Thymus (tissue), 11 donors: ENCODE measurements at regions not wholly inside any gene's neighbourhood (a gene's known extent, or its start where the extent isn't known, plus 50 kb on each side); places are given as distances from the start of the nearest gene placed in this dataset.

Experiments used
- DNase-seq, 9 donors: peaks; one replicate each; pipeline ENCODE4 v3.0.0-alpha.2; 2013; ENCODE audit warnings: low spot score in 9 of 9, low read depth in 6 of 9, missing footprints in 1 of 9
- H3K27ac ChIP-seq, 2 donors: one replicate each; pipeline ENCODE4 v1.5.1; 2013; ENCODE audit warnings: control low read depth in 1 of 2, low read depth in 1 of 2, low read length in 1 of 2, mild to moderate bottlenecking in 1 of 2, moderate library complexity in 1 of 2
- H3K27me3 ChIP-seq, 2 donors: one replicate each; pipeline ENCODE4 v1.5.1; 2013; ENCODE audit warnings: low read length in 1 of 2; ENCODE audit not compliant: control insufficient read depth in 2 of 2, insufficient read depth in 1 of 2
- H3K36me3 ChIP-seq, 2 donors: one replicate each; pipeline ENCODE4 v1.5.1; 2013; ENCODE audit warnings: low read length in 1 of 2, mild to moderate bottlenecking in 1 of 2, moderate library complexity in 1 of 2; ENCODE audit not compliant: control insufficient read depth in 2 of 2, insufficient read depth in 2 of 2
- H3K4me1 ChIP-seq, 2 donors: one replicate each; pipeline ENCODE4 v1.5.1; 2013; ENCODE audit warnings: low read length in 2 of 2; ENCODE audit not compliant: control insufficient read depth in 2 of 2, insufficient read depth in 2 of 2
- H3K4me3 ChIP-seq, 2 donors: one replicate each; pipeline ENCODE4 v1.5.1; 2013; ENCODE audit warnings: low read length in 2 of 2, control low read depth in 1 of 2, mild to moderate bottlenecking in 1 of 2
- H3K9me3 ChIP-seq, 2 donors: one replicate each; pipeline ENCODE4 v1.5.1; 2013; ENCODE audit warnings: low read length in 1 of 2, mild to moderate bottlenecking in 1 of 2; ENCODE audit not compliant: control insufficient read depth in 2 of 2, insufficient read depth in 1 of 2
- WGBS: extraction: QIAGEN DNeasy Blood & Tissue Kit; methylation state at CpG from one replicate; pipeline ENCODE4 v1.1.7; 2013; 5-methylcytosine and 5-hydroxymethylcytosine counted together
- donor health status: healthy.

DNA sequence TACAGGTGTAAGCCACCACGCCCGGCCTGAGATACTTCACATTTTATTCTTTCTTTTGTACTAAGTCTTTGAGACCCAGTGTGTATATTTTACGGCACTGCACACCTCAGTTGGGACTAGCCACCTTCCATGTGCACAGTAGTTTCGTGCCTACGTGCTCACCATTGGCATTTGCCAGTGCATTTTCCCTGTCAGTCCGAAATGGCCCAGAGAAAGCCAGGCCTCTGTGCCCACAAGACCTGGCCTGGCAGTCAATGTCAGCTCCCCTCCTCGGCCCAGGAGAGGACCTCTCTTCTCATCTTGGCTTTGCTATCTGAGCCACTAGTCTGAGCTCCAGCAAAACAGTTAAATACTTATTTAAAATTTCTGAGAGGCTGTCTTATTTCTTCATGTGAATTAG lies 147.8 kb upstream of the KLHL29 start:
- no peak overlapping the region for H3K4me3 ChIP-seq
- H3K9me3 ChIP-seq = peaks cover 0 to 1% of the 10 kb centered on the region in 2 donors
- no peaks in the 10 kb centered on the region for H3K4me1 ChIP-seq
- H3K27me3 ChIP-seq = no peaks in the 10 kb centered on the region
- no peak overlapping the region for H3K27ac ChIP-seq
- 93% methylated on average over 7 of the region's 7 CpGs for WGBS
- H3K36me3 ChIP-seq = no peaks in the 10 kb centered on the region
- DNase-seq = no peak

DNA sequence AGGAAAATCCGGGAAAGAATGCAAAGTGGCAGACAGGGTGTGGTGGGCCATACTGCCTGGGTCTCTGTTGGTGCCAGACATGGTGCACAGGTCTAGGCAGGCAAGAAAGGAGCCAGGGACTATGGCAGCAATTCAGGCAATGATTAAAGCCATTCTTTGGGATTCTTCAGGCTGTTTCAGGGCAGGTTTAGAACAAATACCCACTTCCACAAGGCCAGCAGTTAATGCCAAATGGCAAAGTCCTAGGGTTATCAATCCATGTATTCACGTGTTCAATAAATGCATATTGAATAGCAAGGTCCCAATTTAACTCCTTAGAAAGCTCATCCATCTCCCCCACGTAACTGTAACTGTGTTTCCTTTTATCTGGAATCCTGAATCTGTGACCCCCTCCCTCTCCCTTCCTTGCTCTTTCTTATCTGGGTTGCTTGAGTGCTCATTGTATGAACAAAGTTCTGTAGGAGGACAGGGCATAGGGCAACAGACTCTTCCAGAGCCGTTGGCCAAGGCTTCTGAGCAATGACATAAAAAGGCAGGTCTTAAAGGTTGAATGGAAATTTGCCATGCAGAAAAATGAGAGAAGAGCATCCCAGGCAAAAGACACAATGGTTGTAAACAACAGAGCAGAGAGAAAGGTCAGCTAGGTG lies 146.8 kb upstream of the KLHL29 start:
- Histone ChIP-seq H3K36me3 (no peaks in the 10 kb centered on the region), H3K4me3 (no peak overlapping the region), H3K27me3 (no peaks in the 10 kb centered on the region), H3K4me1 (no peaks in the 10 kb centered on the region), H3K27ac (no peak overlapping the region), H3K9me3 (no peaks in the 10 kb centered on the region)
- WGBS = 86% methylated on average over 4 of the region's 4 CpGs
- no peak for DNase-seq

DNA sequence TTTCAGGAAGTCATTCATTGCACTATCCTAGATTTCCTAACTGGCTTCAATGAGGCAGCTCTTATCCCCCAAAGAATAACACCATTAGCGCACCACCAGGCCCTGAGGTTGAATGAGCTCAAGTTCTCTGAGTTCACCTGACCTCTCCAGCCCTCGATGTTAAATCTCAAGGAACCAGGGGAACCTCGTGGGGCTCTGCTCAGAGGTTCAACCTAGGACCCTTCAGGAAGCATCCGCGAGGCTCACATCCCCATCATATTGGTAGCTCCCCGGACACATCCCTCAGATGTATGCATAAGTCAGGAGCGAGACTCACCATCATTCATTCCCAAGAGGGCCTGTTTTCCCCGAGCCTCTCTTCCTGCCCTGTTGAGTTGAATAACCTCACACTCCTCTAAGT lies 145.6 kb upstream of the KLHL29 start:
- no peaks in the 10 kb centered on the region for H3K27me3 ChIP-seq
- DNase-seq = no peak
- H3K4me3 ChIP-seq = no peak overlapping the region
- no peaks in the 10 kb centered on the region for H3K9me3 ChIP-seq
- no peaks in the 10 kb centered on the region for H3K36me3 ChIP-seq
- H3K27ac ChIP-seq = no peak overlapping the region
- H3K4me1 ChIP-seq = no peaks in the 10 kb centered on the region
- 95% methylated on average over 8 of the region's 8 CpGs for WGBS

DNA sequence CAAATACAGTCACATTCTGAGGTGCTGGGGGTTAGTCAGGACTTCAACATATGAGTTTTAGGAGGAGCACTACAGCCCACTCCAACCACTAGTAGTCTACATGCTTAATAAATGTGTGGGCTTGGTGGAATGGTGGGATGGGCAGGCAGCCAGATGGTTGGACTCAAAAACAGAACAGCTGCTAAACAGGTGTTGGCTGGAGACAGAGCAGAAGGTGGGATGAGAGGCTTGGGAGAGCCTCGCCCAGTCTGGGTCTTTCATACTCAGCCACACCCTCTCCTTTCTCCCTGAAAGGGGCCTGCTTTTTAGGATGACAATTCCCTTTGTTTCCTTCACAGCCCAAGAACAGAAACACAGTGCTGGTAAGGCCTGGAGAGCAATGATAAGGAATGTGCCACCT lies 143.9 kb upstream of the KLHL29 start:
- no peaks in the 10 kb centered on the region for H3K4me1 ChIP-seq
- no peak overlapping the region for H3K4me3 ChIP-seq
- H3K36me3 ChIP-seq = no peaks in the 10 kb centered on the region
- H3K9me3 ChIP-seq = no peaks in the 10 kb centered on the region
- no peak for DNase-seq
- H3K27ac ChIP-seq = no peak overlapping the region
- no peaks in the 10 kb centered on the region for H3K27me3 ChIP-seq
- 94% methylated on average over 1 of the region's 1 CpG for WGBS

DNA sequence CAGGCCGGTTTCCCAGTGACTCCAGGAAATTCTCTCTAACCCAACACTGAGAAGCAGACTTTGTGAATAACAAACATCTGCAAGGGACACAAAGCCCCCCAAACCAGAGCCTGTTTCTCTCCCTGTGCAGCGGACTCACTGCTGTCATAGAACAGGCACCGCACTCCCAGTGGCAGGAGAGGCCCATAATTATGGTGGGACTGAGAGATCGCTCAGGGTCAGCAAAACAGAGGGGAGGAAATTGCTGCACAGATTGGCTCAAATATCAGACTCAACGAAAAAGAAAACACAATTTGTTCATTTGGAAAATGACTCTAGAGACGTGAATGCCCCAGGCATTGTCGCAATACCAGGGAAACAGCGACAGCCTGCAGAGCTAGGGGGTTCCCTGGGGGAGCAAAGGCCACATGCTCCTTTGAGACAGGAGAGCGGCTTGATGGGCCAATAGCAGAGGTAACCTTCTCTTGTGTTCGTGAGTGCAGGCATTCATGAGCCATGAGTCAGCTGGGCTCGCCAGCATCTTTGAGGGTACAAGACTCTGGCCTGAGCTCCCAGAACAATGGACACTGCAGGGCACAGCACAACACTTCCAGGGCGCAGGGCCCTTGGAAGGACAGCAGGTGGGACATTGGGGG lies 143.3 kb upstream of the KLHL29 start:
- Histone ChIP-seq H3K4me1 (no peaks in the 10 kb centered on the region), H3K4me3 (no peak overlapping the region), H3K36me3 (no peaks in the 10 kb centered on the region), H3K27ac (no peak overlapping the region), H3K9me3 (no peaks in the 10 kb centered on the region), H3K27me3 (no peaks in the 10 kb centered on the region)
- no peak for DNase-seq
- 95% methylated on average over 12 of the region's 12 CpGs for WGBS

DNA sequence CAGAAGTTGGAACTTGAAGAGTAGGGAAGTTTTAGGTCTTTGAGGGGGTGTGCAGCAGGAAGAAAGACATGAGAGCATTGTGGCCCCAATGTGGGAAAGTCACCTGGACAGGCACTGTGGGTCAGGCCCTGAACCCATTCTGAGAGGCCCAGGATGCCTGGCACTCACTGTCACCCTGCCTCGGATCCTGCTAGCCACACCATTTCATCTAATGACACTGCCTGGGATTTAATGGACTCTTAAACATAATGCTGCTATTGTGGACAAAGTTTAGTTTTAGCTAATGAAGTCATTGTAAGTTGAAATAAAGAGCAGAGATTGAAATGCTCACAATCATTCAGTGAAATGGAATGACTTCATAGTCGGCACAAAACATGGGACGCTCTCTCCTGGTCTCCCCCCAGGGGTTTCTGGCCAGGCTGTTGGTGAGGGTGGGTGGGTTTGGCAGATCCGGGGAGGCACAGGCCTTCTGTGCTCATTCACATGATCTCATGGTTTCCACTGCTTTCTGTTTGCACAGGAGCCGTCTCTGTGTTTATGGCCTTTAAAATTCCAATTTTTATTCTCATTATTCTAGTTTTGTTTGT lies 141.8 kb upstream of the KLHL29 start:
- no peaks in the 10 kb centered on the region for H3K27me3 ChIP-seq
- no peaks in the 10 kb centered on the region for H3K9me3 ChIP-seq
- no peak for DNase-seq
- no peaks in the 10 kb centered on the region for H3K4me1 ChIP-seq
- 94% methylated on average over 5 of the region's 5 CpGs for WGBS
- no peak overlapping the region for H3K4me3 ChIP-seq
- H3K27ac ChIP-seq = no peak overlapping the region
- H3K36me3 ChIP-seq = no peaks in the 10 kb centered on the region

DNA sequence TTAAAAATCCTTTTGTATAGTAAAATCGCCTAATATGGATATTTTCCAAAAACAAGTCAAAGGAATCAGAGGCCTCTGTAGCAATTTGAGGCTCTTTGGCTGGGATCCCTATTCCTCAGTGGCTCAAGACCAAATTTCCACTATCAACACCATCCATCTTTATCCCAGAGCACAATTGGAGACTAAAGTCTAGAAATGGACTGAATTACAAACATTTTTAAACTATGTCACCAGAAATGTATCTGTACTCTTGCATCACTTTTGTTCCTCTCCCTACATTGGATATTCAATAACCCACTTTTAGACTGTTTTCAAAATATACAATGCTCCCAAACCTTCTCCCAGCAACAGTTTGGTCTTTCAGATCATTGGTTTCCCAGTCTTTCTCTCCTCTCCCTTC lies 140.4 kb upstream of the KLHL29 start:
- no peak for DNase-seq
- Histone ChIP-seq H3K4me1 (no peaks in the 10 kb centered on the region), H3K9me3 (no peaks in the 10 kb centered on the region), H3K27ac (no peak overlapping the region), H3K27me3 (no peaks in the 10 kb centered on the region), H3K4me3 (no peak overlapping the region), H3K36me3 (no peaks in the 10 kb centered on the region)
- 90% methylated on average over 1 of the region's 1 CpG for WGBS

- H3K27me3 ChIP-seq = no peaks in the 10 kb centered on the region
- H3K4me1 ChIP-seq = no peaks in the 10 kb centered on the region
- 80% methylated on average over 4 of the region's 4 CpGs for WGBS
- no peak overlapping the region for H3K4me3 ChIP-seq
- H3K27ac ChIP-seq = no peak overlapping the region
- DNase-seq = no peak
- H3K9me3 ChIP-seq = no peaks in the 10 kb centered on the region
- no peaks in the 10 kb centered on the region for H3K36me3 ChIP-seq
Observed at GRCh38 chr2:23246992-23247683, 137.8 kb upstream of the KLHL29 start.

GRCh38 chr2:23248667-23249066 lies 136.3 kb upstream of the KLHL29 start:
- no peaks in the 10 kb centered on the region for H3K9me3 ChIP-seq
- no peaks in the 10 kb centered on the region for H3K36me3 ChIP-seq
- H3K27ac ChIP-seq = no peak overlapping the region
- no peak for DNase-seq
- WGBS = 73% methylated on average over 1 of the region's 1 CpG
- H3K4me3 ChIP-seq = no peak overlapping the region
- no peaks in the 10 kb centered on the region for H3K4me1 ChIP-seq
- H3K27me3 ChIP-seq = no peaks in the 10 kb centered on the region
